ENCODE measurements at regions not wholly inside any gene's neighbourhood (a gene's known extent, or its start where the extent isn't known, plus 50 kb on each side); places are given as distances from the start of the nearest gene placed in this dataset.

- TF ChIP-seq CTCF (conservative IDR thresholded peaks at IDR 0.05; ENCODE audit: low read length) = no peak
- TF ChIP-seq EZH2phosphoT487 (IDR thresholded peaks at IDR 0.05; ENCODE audit: borderline replicate concordance) = no peak
Observed at GRCh38 chr14:38047195-38047902, 160.4 kb upstream of the SSTR1 start.

Measured in Loucy (cell line).